Vagina (tissue), 2 donors: ENCODE measurements at regions not wholly inside any gene's neighbourhood (a gene's known extent, or its start where the extent isn't known, plus 50 kb on each side); places are given as distances from the start of the nearest gene placed in this dataset.

Experiments used
- POLR2A ChIP-seq, 2 donors: fragments of 450-650 bp; IDR thresholded peaks; one replicate each; pipeline ENCODE4 v1.6.1; 2017; ENCODE audit warnings: antibody characterized with exemption in 2 of 2, mild to moderate bottlenecking in 2 of 2, moderate library complexity in 2 of 2
- POLR2AphosphoS5 ChIP-seq, 2 donors: sonication (generic); formaldehyde crosslinking; IDR thresholded peaks; one replicate each; pipeline ENCODE4 v1.9.0; 2017; ENCODE audit warnings: antibody characterized with exemption in 2 of 2, mild to moderate bottlenecking in 2 of 2, low read depth in 1 of 2; ENCODE audit not compliant: insufficient read depth in 1 of 2
- TF ChIP-seq, protein P1 (sequence below), 3 experiments: fragments of 450-650 bp in 2 of 3; fragments of 200-600 bp in 1 of 3; sonication (generic) in 1 of 3; IDR thresholded peaks; one replicate each; pipeline ENCODE4 v1.5.1; 2017 to 2019; ENCODE audit warnings: antibody characterized with exemption in 3 of 3, mild to moderate bottlenecking in 2 of 3, moderate library complexity in 2 of 3

- TF ChIP-seq, protein P1, sequence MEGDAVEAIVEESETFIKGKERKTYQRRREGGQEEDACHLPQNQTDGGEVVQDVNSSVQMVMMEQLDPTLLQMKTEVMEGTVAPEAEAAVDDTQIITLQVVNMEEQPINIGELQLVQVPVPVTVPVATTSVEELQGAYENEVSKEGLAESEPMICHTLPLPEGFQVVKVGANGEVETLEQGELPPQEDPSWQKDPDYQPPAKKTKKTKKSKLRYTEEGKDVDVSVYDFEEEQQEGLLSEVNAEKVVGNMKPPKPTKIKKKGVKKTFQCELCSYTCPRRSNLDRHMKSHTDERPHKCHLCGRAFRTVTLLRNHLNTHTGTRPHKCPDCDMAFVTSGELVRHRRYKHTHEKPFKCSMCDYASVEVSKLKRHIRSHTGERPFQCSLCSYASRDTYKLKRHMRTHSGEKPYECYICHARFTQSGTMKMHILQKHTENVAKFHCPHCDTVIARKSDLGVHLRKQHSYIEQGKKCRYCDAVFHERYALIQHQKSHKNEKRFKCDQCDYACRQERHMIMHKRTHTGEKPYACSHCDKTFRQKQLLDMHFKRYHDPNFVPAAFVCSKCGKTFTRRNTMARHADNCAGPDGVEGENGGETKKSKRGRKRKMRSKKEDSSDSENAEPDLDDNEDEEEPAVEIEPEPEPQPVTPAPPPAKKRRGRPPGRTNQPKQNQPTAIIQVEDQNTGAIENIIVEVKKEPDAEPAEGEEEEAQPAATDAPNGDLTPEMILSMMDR (IDR thresholded peaks at IDR 0.05), result peak in 2 of 3 experiments; percentile 19 to 42
- TF ChIP-seq POLR2A (IDR thresholded peaks at IDR 0.05) (no peak), POLR2AphosphoS5 (IDR thresholded peaks at IDR 0.05; ENCODE audit: insufficient read depth in 1 of 2, low read depth in 1 of 2) (no peak)
These were observed 73.6 kb upstream of the RBMX start for GRCh38 chrX:136953867-136954787.
